ENCODE measurements at regions not wholly inside any gene's neighbourhood (a gene's known extent, or its start where the extent isn't known, plus 50 kb on each side); places are given as distances from the start of the nearest gene placed in this dataset.

DNA sequence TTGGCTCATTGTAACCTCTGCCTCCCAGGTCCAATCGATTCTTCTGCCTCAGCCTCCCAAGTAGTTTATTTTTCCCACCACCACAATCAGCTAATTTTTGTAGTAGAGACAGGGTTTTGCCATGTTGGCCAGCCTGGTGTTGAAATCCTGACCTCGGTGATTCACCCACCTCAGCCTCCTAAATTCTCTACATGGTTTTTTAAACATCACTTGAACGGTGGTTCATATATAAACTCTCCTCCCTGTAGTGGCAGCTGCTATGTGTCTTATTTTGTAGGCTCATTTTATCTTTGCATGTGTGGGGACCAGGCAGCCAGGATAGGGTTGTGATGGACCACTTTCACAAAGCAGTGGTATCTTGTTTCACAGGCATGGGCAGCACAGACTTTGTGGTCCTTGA is 175.8 kb upstream of the USP9Y start:
- no peaks in the 10 kb centered on the region for H3K4me1 ChIP-seq
- in situ Hi-C loops (cut with MboI; ENCODE audit: low pct_ligation_motif_present in 1 of 4, low pct_unique_long_range_greater_than_20kb in 1 of 4, low sequenced_read_pairs in 3 of 4) (no loop called here), intact Hi-C loops (cut with DNase I; ENCODE audit: low total_unique reads) (no loop called here)
- H3K9me3 ChIP-seq, result no peaks in the 10 kb centered on the region
- H3K36me3 ChIP-seq, result no peaks in the 10 kb centered on the region
- TF ChIP-seq POLR2AphosphoS5 (IDR thresholded peaks at IDR 0.05) (no peak), EP300 (IDR thresholded peaks at IDR 0.05; ENCODE audit: low read depth) (no peak), POLR2A (IDR thresholded peaks at IDR 0.05) (no peak)
- TF ChIP-seq, protein P1, sequence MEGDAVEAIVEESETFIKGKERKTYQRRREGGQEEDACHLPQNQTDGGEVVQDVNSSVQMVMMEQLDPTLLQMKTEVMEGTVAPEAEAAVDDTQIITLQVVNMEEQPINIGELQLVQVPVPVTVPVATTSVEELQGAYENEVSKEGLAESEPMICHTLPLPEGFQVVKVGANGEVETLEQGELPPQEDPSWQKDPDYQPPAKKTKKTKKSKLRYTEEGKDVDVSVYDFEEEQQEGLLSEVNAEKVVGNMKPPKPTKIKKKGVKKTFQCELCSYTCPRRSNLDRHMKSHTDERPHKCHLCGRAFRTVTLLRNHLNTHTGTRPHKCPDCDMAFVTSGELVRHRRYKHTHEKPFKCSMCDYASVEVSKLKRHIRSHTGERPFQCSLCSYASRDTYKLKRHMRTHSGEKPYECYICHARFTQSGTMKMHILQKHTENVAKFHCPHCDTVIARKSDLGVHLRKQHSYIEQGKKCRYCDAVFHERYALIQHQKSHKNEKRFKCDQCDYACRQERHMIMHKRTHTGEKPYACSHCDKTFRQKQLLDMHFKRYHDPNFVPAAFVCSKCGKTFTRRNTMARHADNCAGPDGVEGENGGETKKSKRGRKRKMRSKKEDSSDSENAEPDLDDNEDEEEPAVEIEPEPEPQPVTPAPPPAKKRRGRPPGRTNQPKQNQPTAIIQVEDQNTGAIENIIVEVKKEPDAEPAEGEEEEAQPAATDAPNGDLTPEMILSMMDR (IDR thresholded peaks at IDR 0.05), result no peak
- WGBS, 2 donors (ENCODE audit: low coverage in 1 of 2), result no CpG with 5 or more reads among the region's 3 CpGs
- H3K27ac ChIP-seq, result no peak overlapping the region
- no peak for DNase-seq
- H3K27me3 ChIP-seq, result no peaks in the 10 kb centered on the region
- no peak overlapping the region for H3K4me3 ChIP-seq

DNA sequence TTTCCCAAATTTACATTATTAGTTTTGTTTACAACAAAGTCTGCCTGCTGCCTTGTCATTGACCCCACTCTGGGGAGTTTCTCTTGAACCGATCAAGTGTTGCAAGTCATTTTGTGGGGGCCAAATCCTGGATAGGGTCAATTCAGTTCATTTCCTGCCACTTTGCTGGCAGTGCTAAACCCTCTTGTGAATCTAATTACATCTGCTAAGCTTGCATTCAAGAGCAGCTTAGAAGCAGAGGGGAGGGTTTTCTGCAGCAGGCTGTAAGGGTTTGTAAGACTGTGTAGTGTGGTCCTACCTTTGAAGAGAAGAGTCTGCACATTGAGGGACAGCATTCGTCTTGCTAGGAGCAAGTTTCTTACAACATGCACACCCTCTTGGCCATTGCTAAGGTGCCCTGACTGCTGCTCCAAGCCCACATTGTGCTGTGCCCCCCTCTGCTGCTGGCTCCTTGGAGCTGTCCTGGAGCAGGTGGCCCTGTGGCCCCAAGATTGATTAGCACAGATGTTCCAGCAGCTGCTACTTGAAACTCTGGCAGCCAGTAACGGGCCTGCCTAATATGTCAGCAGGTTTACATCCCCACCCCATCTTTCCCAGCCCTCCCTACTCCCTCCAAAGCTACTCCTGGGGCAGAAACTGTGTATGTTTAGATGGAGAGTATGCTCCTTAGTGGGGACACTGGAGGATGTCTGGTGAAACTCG is 174.5 kb upstream of the USP9Y start:
- TF ChIP-seq EP300 (IDR thresholded peaks at IDR 0.05; ENCODE audit: low read depth) (no peak), POLR2A (IDR thresholded peaks at IDR 0.05) (no peak), POLR2AphosphoS5 (IDR thresholded peaks at IDR 0.05) (no peak)
- TF ChIP-seq, protein P1 (IDR thresholded peaks at IDR 0.05), result no peak
- in situ Hi-C loops (cut with MboI; ENCODE audit: low pct_ligation_motif_present in 1 of 4, low pct_unique_long_range_greater_than_20kb in 1 of 4, low sequenced_read_pairs in 3 of 4) (no loop called here), intact Hi-C loops (cut with DNase I; ENCODE audit: low total_unique reads) (no loop called here)
- Histone ChIP-seq H3K4me1 (no peaks in the 10 kb centered on the region), H3K36me3 (no peaks in the 10 kb centered on the region), H3K4me3 (no peak overlapping the region), H3K27me3 (no peaks in the 10 kb centered on the region), H3K27ac (no peak overlapping the region), H3K9me3 (no peaks in the 10 kb centered on the region)
- no CpG with 5 or more reads among the region's 4 CpGs for WGBS, 2 donors (ENCODE audit: low coverage in 1 of 2)
- no peak for DNase-seq

DNA sequence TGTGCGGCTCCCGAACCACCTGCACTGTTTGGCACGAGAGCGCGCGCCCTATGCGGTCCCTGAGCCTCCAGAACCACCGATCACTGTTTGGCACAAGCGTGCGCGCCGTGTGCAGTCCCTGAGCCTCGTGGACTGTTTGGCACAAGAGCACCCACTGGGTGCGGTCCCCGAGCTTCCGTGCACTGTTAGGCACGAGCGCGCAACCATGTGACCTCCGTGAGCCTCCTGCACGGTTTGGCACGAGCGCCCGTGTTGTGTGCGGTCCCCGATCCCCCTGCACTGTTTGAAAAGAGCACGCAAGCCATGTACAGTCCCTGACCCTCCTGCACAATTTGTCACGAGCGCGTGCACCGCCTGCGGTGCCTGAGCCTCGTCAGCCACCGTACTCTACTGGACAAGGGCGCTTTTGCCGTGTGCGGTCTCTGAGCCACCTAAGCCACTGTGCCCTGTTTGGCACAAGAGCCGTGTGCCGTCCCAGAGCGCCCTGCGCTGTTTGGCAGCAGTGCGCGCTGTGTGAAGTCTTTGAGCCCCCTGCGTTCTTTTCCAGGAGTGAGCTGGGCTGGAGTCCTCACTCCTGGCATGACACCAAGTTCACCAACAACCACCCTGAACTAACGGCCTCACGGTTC is 163.7 kb upstream of the USP9Y start:
- H3K36me3 ChIP-seq, result no peaks in the 10 kb centered on the region
- H3K9me3 ChIP-seq, result no peaks in the 10 kb centered on the region
- H3K27me3 ChIP-seq, result no peaks in the 10 kb centered on the region
- H3K4me1 ChIP-seq, result no peaks in the 10 kb centered on the region
- no peak for TF ChIP-seq POLR2A (IDR thresholded peaks at IDR 0.05)
- no peak for TF ChIP-seq POLR2AphosphoS5 (IDR thresholded peaks at IDR 0.05)
- TF ChIP-seq, protein P1 (IDR thresholded peaks at IDR 0.05), result no peak
- no peak for TF ChIP-seq EP300 (IDR thresholded peaks at IDR 0.05; ENCODE audit: low read depth)
- H3K27ac ChIP-seq, result no peak overlapping the region
- no peak for DNase-seq
- intact Hi-C loops (cut with DNase I; ENCODE audit: low total_unique reads) (no loop called here), in situ Hi-C loops (cut with MboI; ENCODE audit: low pct_ligation_motif_present in 1 of 4, low pct_unique_long_range_greater_than_20kb in 1 of 4, low sequenced_read_pairs in 3 of 4) (no loop called here)
- no CpG with 5 or more reads among the region's 46 CpGs for WGBS, 2 donors (ENCODE audit: low coverage in 1 of 2)
- no peak overlapping the region for H3K4me3 ChIP-seq

DNA sequence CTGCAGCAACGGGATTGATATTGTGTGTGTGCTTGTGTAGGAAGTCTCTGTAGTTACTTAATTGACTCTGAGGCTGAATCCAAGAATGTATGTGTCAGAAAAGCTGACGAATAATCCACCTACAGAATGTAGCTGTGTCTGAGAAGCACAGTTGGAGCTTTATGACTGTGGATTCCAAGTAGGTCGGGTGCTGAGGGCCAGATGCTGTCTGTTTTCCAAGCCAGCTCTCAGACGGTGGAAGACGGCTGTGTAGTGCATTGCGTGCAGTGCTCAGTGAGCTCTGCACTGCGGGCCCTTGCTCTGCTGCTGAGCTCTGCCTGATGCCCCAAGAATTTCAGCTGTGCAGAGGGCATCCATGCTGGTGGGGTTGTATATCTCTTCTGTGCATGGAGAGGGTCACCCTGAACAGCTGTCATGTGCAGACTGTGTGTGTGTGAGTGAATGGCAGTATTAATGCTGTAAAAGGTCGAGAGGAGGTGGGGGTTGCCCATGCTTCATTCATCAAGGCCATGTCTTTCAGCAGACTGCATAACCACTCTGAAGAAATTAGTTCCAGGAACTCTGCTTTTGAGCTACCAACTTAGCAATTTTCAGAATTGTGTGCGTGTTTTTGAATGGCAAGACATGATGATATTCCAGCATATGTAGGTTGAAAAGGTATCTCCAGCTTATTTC is 154.1 kb upstream of the USP9Y start:
- Histone ChIP-seq H3K36me3 (no peaks in the 10 kb centered on the region), H3K27ac (no peak overlapping the region), H3K4me1 (no peaks in the 10 kb centered on the region), H3K4me3 (no peak overlapping the region), H3K27me3 (no peaks in the 10 kb centered on the region), H3K9me3 (no peaks in the 10 kb centered on the region)
- intact Hi-C loops (cut with DNase I; ENCODE audit: low total_unique reads) (no loop called here), in situ Hi-C loops (cut with MboI; ENCODE audit: low pct_ligation_motif_present in 1 of 4, low pct_unique_long_range_greater_than_20kb in 1 of 4, low sequenced_read_pairs in 3 of 4) (no loop called here)
- WGBS, 2 donors (ENCODE audit: low coverage in 1 of 2), result 69% methylated on average over 2 of the region's 9 CpGs; no CpG with 5 or more reads in 1 of the 2 donors
- no peak for DNase-seq
- TF ChIP-seq, protein P1 (IDR thresholded peaks at IDR 0.05), result no peak
- TF ChIP-seq POLR2AphosphoS5 (IDR thresholded peaks at IDR 0.05), result no peak
- TF ChIP-seq EP300 (IDR thresholded peaks at IDR 0.05; ENCODE audit: low read depth), result no peak
- TF ChIP-seq POLR2A (IDR thresholded peaks at IDR 0.05), result no peak

Measured in transverse colon (tissue), 4 donors.